H1 (cell line): ENCODE measurements at regions not wholly inside any gene's neighbourhood (a gene's known extent, or its start where the extent isn't known, plus 50 kb on each side); places are given as distances from the start of the nearest gene placed in this dataset.
A peak's percentile ranks its signal among the peaks of the same experiment; 100 is the strongest.

ENCODE experiments used
- ATF2 ChIP-seq: IDR thresholded peaks from 2 replicates; pipeline ENCODE4 v1.6.1; 2012; ENCODE audit warnings: low read length, inconsistent platforms
- CTCF ChIP-seq, 3 experiments: IDR thresholded peaks; 1 replicate in 2 of 3; 2 replicates in 1 of 3; pipeline versions ENCODE4 v1.5.1 to v1.6.1; 2011; ENCODE audit warnings: low read length in 3 of 3, mild to moderate bottlenecking in 3 of 3, inconsistent platforms in 2 of 3, low read depth in 1 of 3, moderate library complexity in 1 of 3; ENCODE audit not compliant: insufficient read depth in 1 of 3; ENCODE audit errors: control extremely low read depth in 1 of 3
- PHF8 ChIP-seq: fragments of 200-600 bp; sonication (generic); conservative IDR thresholded peaks from 2 replicates; pipeline ENCODE4 v1.7.1; 2012; ENCODE audit warnings: low read depth, mild to moderate bottlenecking, inconsistent platforms, low read length, moderate library complexity
- SAP30 ChIP-seq: fragments of 300-600 bp; sonication (generic); IDR thresholded peaks from 2 replicates; pipeline ENCODE4 v1.7.1; 2012; ENCODE audit warnings: low read length, moderate library complexity, mild to moderate bottlenecking, inconsistent platforms; ENCODE audit not compliant: insufficient read depth, insufficient replicate concordance
- TF ChIP-seq, protein P1 (sequence below): fragments of 300-600 bp; sonication (generic); IDR thresholded peaks from 2 replicates; pipeline ENCODE4 v1.7.1; 2012; ENCODE audit warnings: low read length, moderate library complexity, mild to moderate bottlenecking, inconsistent platforms; ENCODE audit not compliant: insufficient replicate concordance

DNA sequence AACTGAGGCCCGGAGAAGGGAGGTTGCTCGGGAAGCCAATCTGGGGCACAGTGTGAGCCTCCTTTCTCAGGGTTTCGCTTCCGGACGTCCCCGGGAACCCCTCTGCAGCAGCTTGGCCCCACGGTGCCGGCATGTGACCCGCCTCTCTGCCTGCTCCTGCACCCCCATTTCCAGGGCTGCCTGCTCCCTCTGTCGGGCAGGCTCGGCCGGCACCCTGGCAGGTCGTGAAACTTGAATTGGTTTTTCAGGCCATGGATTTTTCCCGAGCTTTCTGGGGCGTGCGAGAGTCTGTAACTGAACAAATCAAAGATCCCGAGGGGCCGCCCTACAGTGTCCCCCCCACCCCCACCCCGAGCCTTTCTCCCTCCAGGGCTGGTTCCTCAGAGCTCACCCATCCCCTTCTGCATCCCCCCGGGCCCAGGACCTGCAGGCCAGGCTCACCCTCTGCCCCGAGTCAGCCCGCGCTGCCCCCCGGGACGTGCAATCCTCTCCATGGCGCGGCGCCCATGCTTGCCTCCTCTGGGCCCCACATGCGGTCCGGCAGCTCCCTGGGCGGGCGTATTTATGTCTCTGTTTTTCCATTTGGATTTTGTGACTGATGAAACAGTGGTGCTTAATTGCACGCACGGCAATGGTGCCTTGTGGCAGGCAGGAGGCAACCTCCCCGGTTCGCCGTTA is 58.1 kb downstream of the UNCX start (continued):
- TF ChIP-seq, protein P1, sequence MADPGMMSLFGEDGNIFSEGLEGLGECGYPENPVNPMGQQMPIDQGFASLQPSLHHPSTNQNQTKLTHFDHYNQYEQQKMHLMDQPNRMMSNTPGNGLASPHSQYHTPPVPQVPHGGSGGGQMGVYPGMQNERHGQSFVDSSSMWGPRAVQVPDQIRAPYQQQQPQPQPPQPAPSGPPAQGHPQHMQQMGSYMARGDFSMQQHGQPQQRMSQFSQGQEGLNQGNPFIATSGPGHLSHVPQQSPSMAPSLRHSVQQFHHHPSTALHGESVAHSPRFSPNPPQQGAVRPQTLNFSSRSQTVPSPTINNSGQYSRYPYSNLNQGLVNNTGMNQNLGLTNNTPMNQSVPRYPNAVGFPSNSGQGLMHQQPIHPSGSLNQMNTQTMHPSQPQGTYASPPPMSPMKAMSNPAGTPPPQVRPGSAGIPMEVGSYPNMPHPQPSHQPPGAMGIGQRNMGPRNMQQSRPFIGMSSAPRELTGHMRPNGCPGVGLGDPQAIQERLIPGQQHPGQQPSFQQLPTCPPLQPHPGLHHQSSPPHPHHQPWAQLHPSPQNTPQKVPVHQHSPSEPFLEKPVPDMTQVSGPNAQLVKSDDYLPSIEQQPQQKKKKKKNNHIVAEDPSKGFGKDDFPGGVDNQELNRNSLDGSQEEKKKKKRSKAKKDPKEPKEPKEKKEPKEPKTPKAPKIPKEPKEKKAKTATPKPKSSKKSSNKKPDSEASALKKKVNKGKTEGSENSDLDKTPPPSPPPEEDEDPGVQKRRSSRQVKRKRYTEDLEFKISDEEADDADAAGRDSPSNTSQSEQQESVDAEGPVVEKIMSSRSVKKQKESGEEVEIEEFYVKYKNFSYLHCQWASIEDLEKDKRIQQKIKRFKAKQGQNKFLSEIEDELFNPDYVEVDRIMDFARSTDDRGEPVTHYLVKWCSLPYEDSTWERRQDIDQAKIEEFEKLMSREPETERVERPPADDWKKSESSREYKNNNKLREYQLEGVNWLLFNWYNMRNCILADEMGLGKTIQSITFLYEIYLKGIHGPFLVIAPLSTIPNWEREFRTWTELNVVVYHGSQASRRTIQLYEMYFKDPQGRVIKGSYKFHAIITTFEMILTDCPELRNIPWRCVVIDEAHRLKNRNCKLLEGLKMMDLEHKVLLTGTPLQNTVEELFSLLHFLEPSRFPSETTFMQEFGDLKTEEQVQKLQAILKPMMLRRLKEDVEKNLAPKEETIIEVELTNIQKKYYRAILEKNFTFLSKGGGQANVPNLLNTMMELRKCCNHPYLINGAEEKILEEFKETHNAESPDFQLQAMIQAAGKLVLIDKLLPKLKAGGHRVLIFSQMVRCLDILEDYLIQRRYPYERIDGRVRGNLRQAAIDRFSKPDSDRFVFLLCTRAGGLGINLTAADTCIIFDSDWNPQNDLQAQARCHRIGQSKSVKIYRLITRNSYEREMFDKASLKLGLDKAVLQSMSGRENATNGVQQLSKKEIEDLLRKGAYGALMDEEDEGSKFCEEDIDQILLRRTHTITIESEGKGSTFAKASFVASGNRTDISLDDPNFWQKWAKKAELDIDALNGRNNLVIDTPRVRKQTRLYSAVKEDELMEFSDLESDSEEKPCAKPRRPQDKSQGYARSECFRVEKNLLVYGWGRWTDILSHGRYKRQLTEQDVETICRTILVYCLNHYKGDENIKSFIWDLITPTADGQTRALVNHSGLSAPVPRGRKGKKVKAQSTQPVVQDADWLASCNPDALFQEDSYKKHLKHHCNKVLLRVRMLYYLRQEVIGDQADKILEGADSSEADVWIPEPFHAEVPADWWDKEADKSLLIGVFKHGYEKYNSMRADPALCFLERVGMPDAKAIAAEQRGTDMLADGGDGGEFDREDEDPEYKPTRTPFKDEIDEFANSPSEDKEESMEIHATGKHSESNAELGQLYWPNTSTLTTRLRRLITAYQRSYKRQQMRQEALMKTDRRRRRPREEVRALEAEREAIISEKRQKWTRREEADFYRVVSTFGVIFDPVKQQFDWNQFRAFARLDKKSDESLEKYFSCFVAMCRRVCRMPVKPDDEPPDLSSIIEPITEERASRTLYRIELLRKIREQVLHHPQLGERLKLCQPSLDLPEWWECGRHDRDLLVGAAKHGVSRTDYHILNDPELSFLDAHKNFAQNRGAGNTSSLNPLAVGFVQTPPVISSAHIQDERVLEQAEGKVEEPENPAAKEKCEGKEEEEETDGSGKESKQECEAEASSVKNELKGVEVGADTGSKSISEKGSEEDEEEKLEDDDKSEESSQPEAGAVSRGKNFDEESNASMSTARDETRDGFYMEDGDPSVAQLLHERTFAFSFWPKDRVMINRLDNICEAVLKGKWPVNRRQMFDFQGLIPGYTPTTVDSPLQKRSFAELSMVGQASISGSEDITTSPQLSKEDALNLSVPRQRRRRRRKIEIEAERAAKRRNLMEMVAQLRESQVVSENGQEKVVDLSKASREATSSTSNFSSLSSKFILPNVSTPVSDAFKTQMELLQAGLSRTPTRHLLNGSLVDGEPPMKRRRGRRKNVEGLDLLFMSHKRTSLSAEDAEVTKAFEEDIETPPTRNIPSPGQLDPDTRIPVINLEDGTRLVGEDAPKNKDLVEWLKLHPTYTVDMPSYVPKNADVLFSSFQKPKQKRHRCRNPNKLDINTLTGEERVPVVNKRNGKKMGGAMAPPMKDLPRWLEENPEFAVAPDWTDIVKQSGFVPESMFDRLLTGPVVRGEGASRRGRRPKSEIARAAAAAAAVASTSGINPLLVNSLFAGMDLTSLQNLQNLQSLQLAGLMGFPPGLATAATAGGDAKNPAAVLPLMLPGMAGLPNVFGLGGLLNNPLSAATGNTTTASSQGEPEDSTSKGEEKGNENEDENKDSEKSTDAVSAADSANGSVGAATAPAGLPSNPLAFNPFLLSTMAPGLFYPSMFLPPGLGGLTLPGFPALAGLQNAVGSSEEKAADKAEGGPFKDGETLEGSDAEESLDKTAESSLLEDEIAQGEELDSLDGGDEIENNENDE: no peak
- TF ChIP-seq ATF2 (no peak), SAP30 (no peak), CTCF (IDR thresholded peaks at IDR 0.05; ENCODE audit: control extremely low read depth in 1 of 3, insufficient read depth in 1 of 3, low read depth in 1 of 3, low read length in 3 of 3) (peak in 1 of 3 experiments; percentile 19; a peak in 1 of 4 replicates), PHF8 (no peak)
